HCT116 (cell line): ENCODE measurements at regions not wholly inside any gene's neighbourhood (a gene's known extent, or its start where the extent isn't known, plus 50 kb on each side); places are given as distances from the start of the nearest gene placed in this dataset.

Source experiments
- ATAC-seq: fragments of 200-7000 bp; cut with Tn5 transposase; 2 replicates; pipeline ENCODE4 v1.9.1; 2020; ENCODE audit warnings: mild to moderate bottlenecking, moderate library complexity
- BruUV-seq: library from RNA; stranded (reverse); fragments of 400-500 nt; replicated peaks from 2 replicates; lab custom pipeline; 2021; lab: Mats Ljungman, UMichigan
- CTCF ChIA-PET: fragments of 300-600 bp; sonication (Branson Sonifier 250); formaldehyde crosslinking; loops from one replicate; lab custom pipeline; 2021; ENCODE audit warnings: antibody characterized with exemption; lab: Charles Lee
- POLR2A ChIA-PET: fragments of 300-600, 350-600 bp; sonication (Branson Sonifier 250); formaldehyde crosslinking; loops from one replicate; lab custom pipeline; 2021; ENCODE audit warnings: antibody characterized with exemption; lab: Charles Lee
- RAD21 ChIA-PET, 2 experiments: fragments of 300-600 bp; sonication (Branson Sonifier 250); formaldehyde crosslinking; loops; one replicate each; lab custom pipeline; 2023; ENCODE audit warnings: low total read pairs in 2 of 2; ENCODE audit not compliant: uncharacterized antibody in 2 of 2, unreplicated experiment in 2 of 2, low non-redundant PET in 1 of 2; lab: Charles Lee
- DNase-seq: peaks from one replicate; pipeline ENCODE4 v3.0.0-alpha.2; 2010; ENCODE audit warnings: low read depth, low spot score
- H2AFZ ChIP-seq: fragments of 200-600 bp; shearing (Covaris generic), sonication (generic); 2 replicates; pipeline ENCODE4 v1.6.1; 2017; ENCODE audit warnings: low read depth, mixed run types, mixed read lengths, antibody characterized with exemption, low read length; ENCODE audit not compliant: poor library complexity, severe bottlenecking
- H3K27ac ChIP-seq: 2 replicates; pipeline ENCODE4 v1.5.1; 2012; ENCODE audit warnings: low read depth, low read length
- H3K27me3 ChIP-seq: fragments of 200-600 bp; sonication (generic); 2 replicates; pipeline ENCODE4 v1.6.1; 2016; ENCODE audit warnings: mixed run types, low read length, mixed read lengths; ENCODE audit not compliant: insufficient read depth
- H3K36me3 ChIP-seq, 2 experiments: fragments of 200-500 bp in 1 of 2; fragments of 200-600 bp in 1 of 2; sonication (Bioruptor generic) in 1 of 2; sonication (generic) in 1 of 2; 2 replicates each; pipeline versions ENCODE4 v1.5.1 to v1.6.1; 2014 to 2016; ENCODE audit warnings: low read length in 2 of 2, inconsistent platforms in 1 of 2, mixed read lengths in 1 of 2, mixed run types in 1 of 2; ENCODE audit not compliant: insufficient read depth in 2 of 2, control insufficient read depth in 1 of 2
- H3K4me1 ChIP-seq, 2 experiments: fragments of 200-600 bp in 1 of 2; sonication (generic) in 1 of 2; 2 replicates each; pipeline versions ENCODE4 v1.5.1 to v1.6.1; 2012 to 2017; ENCODE audit warnings: low read length in 2 of 2, inconsistent platforms in 1 of 2, mild to moderate bottlenecking in 1 of 2, mixed read lengths in 1 of 2, mixed run types in 1 of 2, moderate library complexity in 1 of 2; ENCODE audit not compliant: insufficient read depth in 2 of 2, control insufficient read depth in 1 of 2
- H3K4me2 ChIP-seq: fragments of 200-600 bp; sonication (generic); 2 replicates; pipeline ENCODE4 v1.6.1; 2017; ENCODE audit warnings: mixed run types, low read length, mixed read lengths
- H3K4me3 ChIP-seq, 2 experiments: fragments of 200-600 bp in 1 of 2; sonication (generic) in 1 of 2; replicated peaks in 1 of 2; 2 replicates each; pipeline ENCODE4 v1.5.1; 2011 to 2016; ENCODE audit warnings: low read length in 2 of 2, control low read depth in 1 of 2, low read depth in 1 of 2, mild to moderate bottlenecking in 1 of 2, mixed read lengths in 1 of 2, mixed run types in 1 of 2
- H3K79me2 ChIP-seq: fragments of 200-600 bp; sonication (generic); 2 replicates; pipeline ENCODE4 v1.6.1; 2017; ENCODE audit warnings: mild to moderate bottlenecking, mixed run types, low read length, moderate library complexity, mixed read lengths; ENCODE audit not compliant: insufficient read depth
- H3K9ac ChIP-seq: fragments of 200-600 bp; sonication (generic); 2 replicates; pipeline ENCODE4 v1.6.1; 2016; ENCODE audit warnings: low read length, mixed read lengths
- H3K9me2 ChIP-seq: fragments of 200-600 bp; sonication (generic), shearing (Covaris generic); 2 replicates; pipeline ENCODE4 v1.6.1; 2017; ENCODE audit warnings: mixed run types, mild to moderate bottlenecking, moderate library complexity; ENCODE audit not compliant: insufficient read depth
- H3K9me3 ChIP-seq, 2 experiments: fragments of 200-500 bp in 1 of 2; fragments of 200-600 bp in 1 of 2; sonication (Bioruptor generic) in 1 of 2; sonication (generic) in 1 of 2; 2 replicates each; pipeline ENCODE4 v1.6.1; 2014 to 2017; ENCODE audit warnings: low read length in 2 of 2, mixed read lengths in 2 of 2, inconsistent platforms in 1 of 2, low read depth in 1 of 2, mild to moderate bottlenecking in 1 of 2, mixed run types in 1 of 2, moderate library complexity in 1 of 2; ENCODE audit not compliant: control insufficient read depth in 1 of 2, insufficient read depth in 1 of 2
- H4K20me1 ChIP-seq: fragments of 200-600 bp; sonication (generic), shearing (Covaris generic); 2 replicates; pipeline ENCODE4 v1.6.1; 2017; ENCODE audit warnings: mixed run types, mild to moderate bottlenecking, moderate library complexity; ENCODE audit not compliant: insufficient read depth
- ATF3 ChIP-seq: IDR thresholded peaks from 2 replicates; pipeline ENCODE4 v1.6.1; 2012
- CBX3 ChIP-seq: IDR thresholded peaks from 2 replicates; pipeline ENCODE4 v1.6.1; 2012; ENCODE audit warnings: low read depth
- CEBPB ChIP-seq: IDR thresholded peaks from 2 replicates; pipeline ENCODE4 v1.6.1; 2012; ENCODE audit warnings: low read depth
- CTCF ChIP-seq, 3 experiments: fragments of 200-600 bp in 1 of 3; sonication (generic) in 1 of 3; IDR thresholded peaks in 2 of 3; conservative IDR thresholded peaks in 1 of 3; 2 replicates each; pipeline ENCODE4 v1.5.1; 2012 to 2017; ENCODE audit warnings: low read depth in 2 of 3, low read length in 2 of 3, antibody characterized with exemption in 1 of 3, borderline replicate concordance in 1 of 3, control low read depth in 1 of 3, mild to moderate bottlenecking in 1 of 3, mixed read lengths in 1 of 3, mixed run types in 1 of 3, moderate library complexity in 1 of 3; ENCODE audit not compliant: insufficient read depth in 1 of 3
- ELF1 ChIP-seq: IDR thresholded peaks from 2 replicates; pipeline ENCODE4 v1.6.1; 2012; ENCODE audit warnings: low read depth, borderline replicate concordance
- POLR2AphosphoS5 ChIP-seq: IDR thresholded peaks from 2 replicates; pipeline ENCODE4 v1.6.1; 2011; ENCODE audit warnings: mild to moderate bottlenecking, low read depth, low read length, moderate library complexity
- SIN3A ChIP-seq: IDR thresholded peaks from 2 replicates; pipeline ENCODE4 v1.6.1; 2012; ENCODE audit warnings: low read depth
- TCF7L2 ChIP-seq: IDR thresholded peaks from 2 replicates; pipeline ENCODE4 v1.7.0; 2011; ENCODE audit warnings: borderline replicate concordance, inconsistent platforms; ENCODE audit not compliant: insufficient read depth, insufficient read length; ENCODE audit errors: extremely low read depth
- YY1 ChIP-seq: IDR thresholded peaks from 2 replicates; pipeline ENCODE4 v1.6.1; 2011; ENCODE audit warnings: low read length, low read depth, moderate library complexity, mild to moderate bottlenecking; ENCODE audit not compliant: insufficient replicate concordance; ENCODE audit errors: extremely low read depth
- ZFX ChIP-seq: fragments of 450-650 bp; IDR thresholded peaks from 2 replicates; pipeline ENCODE4 v1.6.1; 2017
- intact Hi-C: fragments of 100-400 bp; cut with micrococcal nuclease; formaldehyde crosslinking; loops from 2 replicates; pipeline ENCODE4 v1.10.0; 2022

- H3K4me1 ChIP-seq, result peaks cover 12 to 23% of the 10 kb centered on the region in 2 experiments
- BruUV-seq, result no TSS peak
- H3K9ac ChIP-seq, result no peak overlapping the region
- H4K20me1 ChIP-seq, result no peaks in the 10 kb centered on the region
- H3K79me2 ChIP-seq, result no peaks in the 10 kb centered on the region
- no peak overlapping the region for H3K27ac ChIP-seq
- DNase-seq (no peak), ATAC-seq (no peak)
- intact Hi-C loops, result no loop called here
- ChIA-PET RAD21 (no interaction called here), CTCF (interaction anchor here (1.3 kb wide), 1 partner anchor 9 kb away, joined by 3 read pairs; no protein-coding TSS in a partner anchor), POLR2A (no interaction called here)
- H3K4me3 ChIP-seq, result no peak overlapping the region
- H3K36me3 ChIP-seq, result no peaks in the 10 kb centered on the region
- H3K9me3 ChIP-seq, result no peaks in the 10 kb centered on the region
- H3K4me2 ChIP-seq, result no peak overlapping the region
- no peak overlapping the region for H2AFZ ChIP-seq
- no peak for TF ChIP-seq CEBPB
- no peak for TF ChIP-seq TCF7L2
- no peak for TF ChIP-seq SIN3A
- TF ChIP-seq POLR2AphosphoS5, result no peak
- no peak for TF ChIP-seq ELF1
- TF ChIP-seq CTCF (IDR thresholded peaks at IDR 0.05 in 2 of 3, conservative IDR thresholded peaks at IDR 0.05 in 1 of 3; ENCODE audit: borderline replicate concordance in 1 of 3, insufficient read depth in 1 of 3, low read depth in 2 of 3, low read length in 2 of 3), result no peak
- no peak for TF ChIP-seq ATF3
- TF ChIP-seq YY1, result no peak
- TF ChIP-seq CBX3, result no peak
- TF ChIP-seq ZFX, result no peak
- H3K9me2 ChIP-seq, result no peaks in the 10 kb centered on the region
- H3K27me3 ChIP-seq, result no peaks in the 10 kb centered on the region
Measured at GRCh38 chr2:71788601-71789240, 335.4 kb downstream of the DYSF start.
